ENCODE measurements at regions not wholly inside any gene's neighbourhood (a gene's known extent, or its start where the extent isn't known, plus 50 kb on each side); places are given as distances from the start of the nearest gene placed in this dataset.
A peak's percentile ranks its signal among the peaks of the same experiment; 100 is the strongest.

- Mint-ChIP-seq H3K27ac (no peak overlapping the region), H3K9me3 (peaks cover 0 to 16% (median 0%) of the 10 kb centered on the region in 3 donors), H3K4me3 (no peak overlapping the region), H3K27me3 (no peaks in the 10 kb centered on the region), H3K4me1 (no peaks in the 10 kb centered on the region), H3K36me3 (no peaks in the 10 kb centered on the region)
Observed at GRCh38 chr10:130985158-130985753, 326.3 kb downstream of the TCERG1L start.

GRCh38 chr10:130986846-130987245 is 324.7 kb downstream of the TCERG1L start:
- H3K4me3 Mint-ChIP-seq, result no peak overlapping the region
- H3K36me3 Mint-ChIP-seq, result no peaks in the 10 kb centered on the region
- peaks cover 0 to 16% (median 0%) of the 10 kb centered on the region in 3 donors for H3K9me3 Mint-ChIP-seq
- no peaks in the 10 kb centered on the region for H3K27me3 Mint-ChIP-seq
- H3K27ac Mint-ChIP-seq, result no peak overlapping the region
- no peaks in the 10 kb centered on the region for H3K4me1 Mint-ChIP-seq

GRCh38 chr10:130987401-130987800 is 324.1 kb downstream of the TCERG1L start:
- Mint-ChIP-seq H3K9me3 (peaks cover 0 to 16% (median 1%) of the 10 kb centered on the region in 3 donors), H3K4me3 (no peak overlapping the region), H3K4me1 (no peaks in the 10 kb centered on the region), H3K27ac (no peak overlapping the region), H3K27me3 (no peaks in the 10 kb centered on the region), H3K36me3 (no peaks in the 10 kb centered on the region)

- Mint-ChIP-seq H3K27me3 (no peaks in the 10 kb centered on the region), H3K9me3 (peaks cover 0 to 1% (median 0%) of the 10 kb centered on the region in 3 donors)
Observed at GRCh38 chr10:130989670-130990232, 321.8 kb downstream of the TCERG1L start.

GRCh38 chr10:130990486-130990885 is 321.0 kb downstream of the TCERG1L start:
- H3K27ac Mint-ChIP-seq, result no peak overlapping the region
- H3K4me1 Mint-ChIP-seq, result no peaks in the 10 kb centered on the region
- H3K4me3 Mint-ChIP-seq, result no peak overlapping the region
- no peaks in the 10 kb centered on the region for H3K27me3 Mint-ChIP-seq
- no peaks in the 10 kb centered on the region for H3K36me3 Mint-ChIP-seq
- peaks cover 0 to 4% (median 1%) of the 10 kb centered on the region in 3 donors for H3K9me3 Mint-ChIP-seq

More at GRCh38 chr10:130989670-130990232, 321.8 kb downstream of the TCERG1L start:
- H3K4me3 Mint-ChIP-seq, result no peak overlapping the region
- H3K36me3 Mint-ChIP-seq, result no peaks in the 10 kb centered on the region
- H3K27ac Mint-ChIP-seq, result no peak overlapping the region
- no peaks in the 10 kb centered on the region for H3K4me1 Mint-ChIP-seq

GRCh38 chr10:130992802-130993523 is 318.6 kb downstream of the TCERG1L start:
- Mint-ChIP-seq H3K4me1 (no peaks in the 10 kb centered on the region), H3K27me3 (no peaks in the 10 kb centered on the region), H3K4me3 (no peak overlapping the region), H3K36me3 (no peaks in the 10 kb centered on the region), H3K9me3 (peaks cover 3 to 21% (median 9%) of the 10 kb centered on the region in 3 donors), H3K27ac (no peak overlapping the region)

- Mint-ChIP-seq H3K9me3 (peaks cover 3 to 21% (median 9%) of the 10 kb centered on the region in 3 donors), H3K36me3 (no peaks in the 10 kb centered on the region), H3K27ac (no peak overlapping the region), H3K4me3 (no peak overlapping the region), H3K4me1 (no peaks in the 10 kb centered on the region), H3K27me3 (no peaks in the 10 kb centered on the region)
Observed at GRCh38 chr10:130993612-130994011, 317.9 kb downstream of the TCERG1L start.

GRCh38 chr10:130994191-130994590 is 317.3 kb downstream of the TCERG1L start:
- H3K9me3 Mint-ChIP-seq, result peaks cover 3 to 21% (median 9%) of the 10 kb centered on the region in 3 donors
- H3K4me3 Mint-ChIP-seq, result no peak overlapping the region
- H3K4me1 Mint-ChIP-seq, result no peaks in the 10 kb centered on the region

GRCh38 chr10:130994845-130995244 is 316.7 kb downstream of the TCERG1L start:
- no peak overlapping the region for H3K4me3 Mint-ChIP-seq
- no peaks in the 10 kb centered on the region for H3K4me1 Mint-ChIP-seq
- H3K27me3 Mint-ChIP-seq, result no peaks in the 10 kb centered on the region

More at GRCh38 chr10:130994191-130994590, 317.3 kb downstream of the TCERG1L start:
- no peaks in the 10 kb centered on the region for H3K36me3 Mint-ChIP-seq
- no peaks in the 10 kb centered on the region for H3K27me3 Mint-ChIP-seq
- peak overlapping the region in 1 of 3 donors; percentile 50 for H3K27ac Mint-ChIP-seq

GRCh38 chr10:130997267-130998045 is 314.1 kb downstream of the TCERG1L start:
- H3K27me3 Mint-ChIP-seq, result no peaks in the 10 kb centered on the region
- no peaks in the 10 kb centered on the region for H3K4me1 Mint-ChIP-seq
- H3K27ac Mint-ChIP-seq, result no peak overlapping the region
- peaks cover 8 to 21% (median 10%) of the 10 kb centered on the region in 3 donors for H3K9me3 Mint-ChIP-seq
- no peak overlapping the region for H3K4me3 Mint-ChIP-seq
- H3K36me3 Mint-ChIP-seq, result no peaks in the 10 kb centered on the region

More at GRCh38 chr10:130994845-130995244, 316.7 kb downstream of the TCERG1L start:
- Mint-ChIP-seq H3K27ac (peak overlapping the region in 1 of 3 donors; percentile 50), H3K9me3 (peaks cover 3 to 21% (median 9%) of the 10 kb centered on the region in 3 donors), H3K36me3 (no peaks in the 10 kb centered on the region)

GRCh38 chr10:130998046-130998435 is 313.5 kb downstream of the TCERG1L start:
- no peaks in the 10 kb centered on the region for H3K4me1 Mint-ChIP-seq
- H3K27ac Mint-ChIP-seq, result no peak overlapping the region
- H3K9me3 Mint-ChIP-seq, result peaks cover 8 to 21% (median 10%) of the 10 kb centered on the region in 3 donors
- H3K4me3 Mint-ChIP-seq, result no peak overlapping the region
- H3K36me3 Mint-ChIP-seq, result no peaks in the 10 kb centered on the region
- no peaks in the 10 kb centered on the region for H3K27me3 Mint-ChIP-seq

GRCh38 chr10:130998642-130999041 is 312.9 kb downstream of the TCERG1L start:
- Mint-ChIP-seq H3K4me1 (no peaks in the 10 kb centered on the region), H3K9me3 (peaks cover 8 to 21% (median 10%) of the 10 kb centered on the region in 3 donors), H3K4me3 (no peak overlapping the region), H3K36me3 (no peaks in the 10 kb centered on the region), H3K27ac (no peak overlapping the region), H3K27me3 (no peaks in the 10 kb centered on the region)

- H3K4me3 Mint-ChIP-seq, result no peak overlapping the region
- peaks cover 8 to 24% (median 10%) of the 10 kb centered on the region in 3 donors for H3K9me3 Mint-ChIP-seq
- no peaks in the 10 kb centered on the region for H3K36me3 Mint-ChIP-seq
- no peak overlapping the region for H3K27ac Mint-ChIP-seq
- no peaks in the 10 kb centered on the region for H3K4me1 Mint-ChIP-seq
- no peaks in the 10 kb centered on the region for H3K27me3 Mint-ChIP-seq
Observed at GRCh38 chr10:130999376-131000202, 311.9 kb downstream of the TCERG1L start.

- Mint-ChIP-seq H3K4me3 (peak overlapping the region in 1 of 4 donors; percentile 19), H3K27me3 (no peaks in the 10 kb centered on the region), H3K27ac (no peak overlapping the region), H3K9me3 (peaks cover 8 to 22% (median 10%) of the 10 kb centered on the region in 3 donors), H3K4me1 (no peaks in the 10 kb centered on the region), H3K36me3 (no peaks in the 10 kb centered on the region)
Observed at GRCh38 chr10:131000244-131000643, 311.3 kb downstream of the TCERG1L start.
